ENCODE measurements at regions not wholly inside any gene's neighbourhood (a gene's known extent, or its start where the extent isn't known, plus 50 kb on each side); places are given as distances from the start of the nearest gene placed in this dataset.

DNA sequence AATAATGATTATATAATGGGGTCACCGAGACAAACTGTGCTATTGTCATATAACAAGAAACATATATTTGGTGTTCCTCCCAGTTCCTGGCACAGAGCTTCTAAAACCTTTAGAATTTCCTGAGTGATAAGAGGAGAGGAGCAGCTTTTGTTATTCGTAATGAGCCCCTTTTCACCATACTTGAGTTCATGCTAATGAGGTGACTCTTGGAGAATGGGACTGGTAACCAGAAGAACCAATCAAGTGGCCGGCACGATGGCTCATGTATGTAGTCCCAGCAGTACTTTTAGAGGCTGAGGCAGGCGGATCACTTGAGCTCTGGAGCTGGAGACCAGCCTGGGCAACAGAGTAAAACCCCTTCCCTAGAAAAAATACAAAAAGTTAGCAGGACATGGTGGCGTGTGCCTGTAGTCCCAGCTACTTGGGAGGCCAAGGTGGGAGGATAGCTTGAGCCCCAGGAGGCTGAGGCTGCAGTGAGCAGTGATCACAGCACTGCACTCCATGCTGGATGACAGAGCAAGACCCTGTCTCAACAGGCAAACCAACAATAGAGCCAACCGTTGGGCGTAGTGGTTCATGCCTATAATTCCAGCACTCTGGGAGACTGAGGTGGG, 62.7 kb upstream of the FTH1 start:
- no peak for DNase-seq (ENCODE audit: low spot score)

DNA sequence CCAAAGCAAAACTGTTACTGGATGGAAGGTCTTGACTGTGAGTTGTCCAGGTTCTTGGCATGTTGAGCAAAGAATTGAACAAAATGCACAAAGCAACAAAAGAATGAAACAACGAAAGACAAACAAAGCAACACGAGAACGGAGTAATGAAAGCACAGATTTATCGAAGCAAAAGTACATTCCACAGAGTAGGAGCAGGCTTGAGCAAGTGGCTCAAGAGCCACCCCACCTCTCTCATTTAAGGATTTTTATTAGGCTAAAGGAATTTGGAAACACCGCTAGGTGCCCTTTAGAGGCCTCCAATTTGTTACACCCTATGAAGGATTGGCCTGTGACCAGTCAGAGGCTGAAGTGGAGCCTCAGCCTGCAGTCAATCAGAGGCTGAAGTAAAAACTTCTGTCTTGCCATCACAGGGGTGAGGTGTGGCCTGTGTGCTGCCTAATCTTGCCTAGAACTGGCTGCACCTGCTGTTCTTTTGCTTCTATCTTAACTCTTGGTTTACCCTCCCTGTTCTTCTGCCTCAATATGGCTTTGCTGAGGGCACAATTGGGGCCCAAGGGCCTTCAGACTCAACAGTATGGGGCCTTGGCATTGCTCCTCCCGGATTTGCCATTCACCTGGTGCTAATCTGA, 59.4 kb upstream of the FTH1 start:
- DNase-seq (ENCODE audit: low spot score), result no peak

DNA sequence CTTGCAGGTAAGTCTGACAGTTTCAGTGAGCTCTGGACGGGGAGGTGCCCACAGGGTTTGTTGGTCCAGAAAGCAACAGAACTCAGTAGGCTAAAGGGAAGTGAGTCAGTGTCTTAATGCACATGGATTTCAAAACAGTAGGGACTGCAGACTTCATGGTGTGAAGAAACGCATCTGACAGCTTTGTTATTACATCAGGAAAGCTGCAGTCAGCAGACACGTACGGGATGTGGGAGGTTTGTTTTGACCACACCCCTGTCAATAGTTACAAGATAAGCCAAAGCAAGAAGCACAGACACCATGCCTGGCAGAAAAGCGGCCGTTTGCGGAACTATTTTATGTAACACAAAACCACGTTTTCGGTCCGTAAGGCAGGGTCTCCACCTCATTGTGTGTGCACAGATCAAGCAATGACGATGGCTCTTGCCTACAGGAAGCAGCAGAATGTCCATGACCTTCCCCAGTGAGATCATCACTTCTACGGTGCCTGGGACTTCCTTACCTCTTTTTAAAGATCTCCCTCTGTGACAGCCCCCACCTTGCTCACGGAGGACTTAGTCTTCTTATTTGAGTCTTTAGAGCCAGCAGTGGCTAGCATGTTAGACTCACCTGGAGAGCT, 58.2 kb upstream of the FTH1 start:
- peak; percentile 72 for DNase-seq (ENCODE audit: low spot score)

DNA sequence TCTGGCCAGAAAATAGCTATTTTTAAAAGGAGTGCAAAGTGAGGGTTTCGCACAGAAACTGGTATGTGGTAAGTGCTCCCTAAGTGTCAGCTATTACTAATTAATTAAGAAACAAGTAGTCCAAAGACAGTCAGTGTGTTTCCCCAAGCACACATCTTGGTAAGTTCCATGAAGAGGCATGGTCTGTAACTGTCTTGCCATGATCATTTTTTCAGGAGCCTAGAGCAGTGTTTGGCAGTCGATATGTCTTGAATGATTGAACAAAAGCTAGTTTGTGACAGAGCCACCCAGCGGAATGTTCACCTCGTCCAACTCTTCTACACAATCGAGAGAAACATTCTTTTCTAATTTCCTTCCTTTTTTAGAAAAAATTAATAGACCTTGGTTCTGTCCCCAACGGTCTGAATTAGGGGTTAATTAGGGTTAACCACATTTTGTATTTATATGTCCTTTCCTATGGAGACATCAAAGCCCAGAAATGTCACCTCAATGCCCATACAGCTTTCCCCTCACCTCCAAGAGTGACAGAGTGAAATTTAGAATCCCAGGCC, 57.6 kb upstream of the FTH1 start:
- peak; percentile 45 for DNase-seq (ENCODE audit: low spot score)

DNA sequence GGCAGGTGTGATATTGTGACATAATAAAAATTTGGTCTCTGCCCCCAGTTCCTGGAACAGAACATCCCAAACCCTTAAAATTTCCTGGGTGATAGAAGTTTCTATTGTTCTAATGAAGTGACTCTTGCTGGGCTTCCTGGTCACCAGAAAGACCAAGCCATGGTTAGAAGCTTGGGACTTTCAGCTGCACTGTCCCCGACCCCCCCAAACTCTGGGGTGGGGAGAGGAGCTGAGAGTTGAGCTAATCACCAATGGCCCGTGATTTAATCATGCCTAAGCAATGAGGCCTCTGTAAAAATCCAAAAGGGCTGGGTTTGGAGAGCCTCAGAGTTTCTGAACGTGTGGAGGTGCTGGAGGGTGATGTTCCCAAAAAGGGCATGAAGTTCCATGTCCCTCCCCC, 54.8 kb upstream of the FTH1 start:
- DNase-seq (ENCODE audit: low spot score), result no peak

DNA sequence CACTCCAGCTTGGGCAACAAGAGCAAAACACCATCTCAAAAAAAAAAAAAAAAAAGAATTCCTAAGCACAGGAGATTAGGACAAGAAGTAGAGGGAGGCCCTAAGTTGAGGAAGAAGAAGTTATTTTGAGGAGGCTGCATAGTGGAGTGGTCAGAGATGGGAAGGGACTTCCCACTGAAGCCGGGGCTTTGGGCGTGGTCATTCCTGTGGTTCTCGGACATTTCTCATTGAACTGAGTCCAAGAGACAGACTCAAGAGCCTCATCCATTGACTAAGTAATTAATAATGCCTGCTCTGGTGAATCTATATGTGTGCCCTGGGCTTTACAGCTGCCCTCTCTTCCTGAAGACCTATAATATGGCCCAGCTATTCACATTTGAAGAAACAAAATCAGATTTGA, 53.2 kb upstream of the FTH1 start:
- DNase-seq (ENCODE audit: low spot score), result no peak

DNA sequence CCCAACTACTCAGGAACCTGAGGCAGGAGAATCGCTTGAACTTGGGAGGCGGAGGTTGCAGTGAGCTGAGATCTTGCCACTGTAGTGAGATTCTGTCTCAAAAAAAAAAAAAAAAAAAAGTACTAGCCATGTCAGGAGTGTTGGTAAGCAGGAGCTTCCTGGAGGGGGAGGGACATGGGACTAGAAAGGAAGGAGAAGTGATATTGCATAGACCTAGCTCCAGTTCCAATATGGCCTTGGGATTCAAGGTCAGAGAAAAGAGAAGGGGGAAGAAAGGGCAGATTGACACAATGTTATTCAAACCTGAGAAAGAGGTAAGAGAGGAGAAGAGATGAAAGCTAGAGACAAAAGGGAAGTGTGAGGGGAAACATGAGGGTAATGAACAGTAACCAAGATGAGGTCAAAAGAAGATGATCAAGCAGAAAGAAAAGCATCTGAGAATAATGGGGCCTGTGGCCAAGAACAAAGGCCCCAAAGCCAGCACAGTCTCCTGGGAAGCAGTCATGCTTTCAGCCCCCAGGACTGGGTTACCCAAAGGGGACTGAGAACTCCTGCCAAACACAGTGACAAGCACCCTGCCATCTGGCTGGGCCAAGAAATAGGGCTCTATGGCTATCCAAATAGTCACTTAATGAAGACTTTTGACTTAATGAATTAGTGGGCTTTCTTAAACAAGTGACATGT, 51.7 kb upstream of the FTH1 start:
- DNase-seq (ENCODE audit: low spot score), result no peak

DNA sequence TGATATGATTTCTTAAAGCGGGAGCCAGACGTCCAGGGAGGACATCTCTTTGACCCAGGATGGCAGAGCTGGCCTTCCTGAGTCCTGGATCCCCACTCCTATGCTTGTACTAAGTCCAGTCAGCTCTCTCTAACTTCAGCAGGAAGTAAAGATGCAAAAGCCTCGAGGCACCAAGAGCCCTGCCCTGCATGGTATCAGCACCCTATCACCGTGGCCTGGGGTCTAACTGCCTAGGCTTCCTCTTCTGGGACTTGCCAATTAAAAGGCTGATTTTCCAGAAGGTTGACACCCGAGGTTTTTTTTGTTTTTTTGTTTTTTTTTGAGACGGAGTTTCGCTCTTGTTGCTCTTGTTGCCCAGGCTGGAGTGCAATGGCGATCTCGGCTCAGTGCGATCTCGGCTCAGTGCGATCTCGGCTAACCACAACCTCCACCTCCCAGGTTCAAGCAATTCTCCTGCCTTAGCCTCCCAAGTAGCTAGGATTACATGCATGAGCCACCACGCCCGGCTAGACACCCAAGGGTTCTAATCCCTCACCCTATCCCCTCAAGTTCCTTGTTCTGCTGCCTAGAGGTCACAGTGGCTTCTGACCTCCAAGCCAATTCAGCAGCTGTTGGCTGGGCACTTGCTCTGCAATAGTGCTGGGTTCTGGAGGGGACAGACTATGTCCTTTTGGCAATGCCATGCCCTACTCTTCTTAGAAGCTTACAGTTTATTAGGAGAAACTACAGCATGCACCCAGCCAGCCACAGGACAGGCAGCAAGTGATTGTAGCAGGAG, 50.6 kb upstream of the FTH1 start:
- no peak for DNase-seq (ENCODE audit: low spot score)
